HG02610 (cell line): ENCODE measurements at regions not wholly inside any gene's neighbourhood (a gene's known extent, or its start where the extent isn't known, plus 50 kb on each side); places are given as distances from the start of the nearest gene placed in this dataset.

Experiments used
- ATAC-seq: cut with Tn5 transposase; IDR thresholded peaks from one replicate; pipeline ENCODE4 v1.9.1; 2021; ENCODE audit warnings: mild to moderate bottlenecking, moderate library complexity; ENCODE audit not compliant: unreplicated experiment

DNA sequence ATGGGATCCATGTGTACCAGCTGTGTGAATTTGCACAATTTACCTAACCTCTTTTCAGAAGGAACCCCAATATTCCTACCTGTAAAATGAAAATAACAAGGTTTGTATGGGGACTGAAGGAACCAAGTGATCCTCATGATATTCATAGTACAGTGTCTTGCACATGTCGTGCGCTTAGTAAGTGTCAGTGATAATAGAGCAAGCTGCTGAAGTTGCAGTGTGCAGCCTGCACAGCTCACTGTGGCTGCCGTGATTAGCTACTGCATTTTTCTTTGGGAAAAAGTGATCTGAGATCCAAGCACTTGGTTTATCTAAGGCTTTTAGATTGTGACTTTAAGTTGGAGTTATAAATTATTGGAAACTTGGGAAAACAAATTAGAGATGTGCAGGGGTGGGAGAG, 135.9 kb upstream of the FRY start:
- ATAC-seq: no peak

DNA sequence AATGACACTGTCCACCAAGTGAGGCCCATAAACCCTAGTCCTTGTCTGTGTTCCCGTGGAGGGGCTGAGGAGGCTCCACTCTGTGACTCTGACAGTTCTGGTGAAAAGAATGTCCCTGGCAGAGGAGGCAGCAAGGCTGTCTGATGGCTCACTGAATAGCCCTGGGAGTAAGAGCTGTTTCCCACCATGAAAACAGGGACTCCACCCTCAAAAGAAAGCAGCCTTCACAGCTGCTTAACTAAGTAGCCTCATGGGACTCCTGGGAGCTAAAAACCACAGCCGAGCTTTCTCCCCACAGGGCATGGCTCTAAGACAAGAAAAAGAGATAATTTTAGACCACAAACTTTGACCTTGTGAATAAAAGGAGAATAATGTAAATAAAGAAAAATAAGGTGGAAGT, 135.1 kb upstream of the FRY start:
- ATAC-seq: peak; percentile 72

DNA sequence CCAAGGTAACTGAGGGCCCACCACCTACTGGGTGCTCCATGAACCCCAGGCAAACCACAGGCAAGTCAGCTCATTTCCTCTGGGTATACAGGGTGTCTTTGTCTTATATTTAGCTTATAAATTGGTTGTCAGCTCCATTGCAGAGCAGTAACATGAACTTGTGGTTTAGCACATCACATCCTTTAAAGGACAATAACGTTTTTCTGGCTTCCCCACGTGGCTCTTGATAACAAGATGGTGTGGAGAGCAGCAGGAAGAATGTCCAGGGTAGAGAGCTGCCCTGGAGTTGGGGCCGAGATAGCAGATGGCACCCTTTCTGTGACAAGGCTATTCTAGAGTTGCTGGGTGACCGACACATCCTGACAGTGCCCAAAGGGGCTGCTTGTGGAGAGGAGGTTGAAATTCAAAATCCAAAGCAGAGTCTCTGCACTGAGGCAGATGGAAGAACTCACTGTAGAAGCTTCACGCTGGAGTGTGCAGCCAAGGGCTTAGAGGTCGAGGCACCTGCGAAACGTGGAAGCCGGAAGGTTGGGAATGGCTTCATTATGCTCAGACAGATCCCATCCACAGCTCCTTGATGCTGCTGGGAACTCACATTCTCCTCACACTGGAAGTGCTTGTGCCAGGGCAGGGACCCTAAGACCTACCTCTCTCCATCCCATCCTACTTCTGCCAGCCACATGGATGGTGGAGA, 133.0 kb upstream of the FRY start:
- ATAC-seq: no peak

DNA sequence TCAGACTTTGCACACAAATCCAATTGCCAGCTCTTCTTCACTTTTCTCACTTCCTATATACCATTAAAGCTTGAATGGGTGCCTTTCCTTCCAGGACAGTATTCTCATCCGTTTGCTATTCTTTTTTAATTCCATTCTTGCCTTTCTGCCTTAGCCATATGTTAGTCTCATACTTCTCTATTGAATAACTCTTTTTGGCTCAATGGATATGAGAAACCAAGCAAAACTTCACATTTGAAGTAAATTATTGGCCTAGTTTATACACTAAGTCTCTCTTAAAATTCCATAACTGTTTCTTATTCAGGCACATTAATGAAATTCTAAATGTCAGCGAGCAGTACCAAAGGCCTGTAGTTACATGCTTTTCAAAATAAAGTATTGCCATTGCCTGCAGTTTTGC, 129.6 kb upstream of the FRY start:
- ATAC-seq: no peak

DNA sequence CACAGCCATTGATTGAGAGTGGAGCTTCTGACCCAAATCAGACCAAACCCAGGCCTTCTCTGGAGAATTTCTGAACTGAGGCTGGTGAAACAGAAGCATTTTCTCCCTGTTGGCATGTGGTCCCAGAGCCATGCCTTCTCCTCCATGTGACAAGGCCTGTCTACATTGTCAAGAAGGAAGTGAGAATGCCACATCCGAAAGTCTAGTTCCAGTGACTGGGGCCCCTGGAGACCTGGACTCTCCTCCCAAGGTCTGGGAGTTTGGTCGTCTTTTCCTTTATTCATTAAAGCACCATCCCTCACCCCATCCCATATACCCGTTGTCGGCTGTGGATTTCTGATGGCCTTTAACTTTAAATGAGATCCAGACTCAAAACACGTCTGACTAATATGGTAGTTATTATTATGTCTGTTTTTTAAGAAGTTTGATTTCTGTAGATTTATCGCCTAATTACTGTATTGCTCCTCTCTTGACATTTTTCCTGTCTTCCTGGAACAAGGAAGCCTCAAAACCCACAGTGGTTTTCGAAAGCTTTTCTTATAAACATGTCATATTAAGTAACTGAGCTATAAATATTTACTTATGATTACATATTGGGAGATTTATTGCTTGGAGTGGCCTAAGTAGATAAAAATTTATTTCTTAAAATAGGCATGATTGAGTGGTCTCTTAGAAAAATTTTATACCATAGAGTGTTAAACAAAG, 128.3 kb upstream of the FRY start:
- no peak for ATAC-seq

DNA sequence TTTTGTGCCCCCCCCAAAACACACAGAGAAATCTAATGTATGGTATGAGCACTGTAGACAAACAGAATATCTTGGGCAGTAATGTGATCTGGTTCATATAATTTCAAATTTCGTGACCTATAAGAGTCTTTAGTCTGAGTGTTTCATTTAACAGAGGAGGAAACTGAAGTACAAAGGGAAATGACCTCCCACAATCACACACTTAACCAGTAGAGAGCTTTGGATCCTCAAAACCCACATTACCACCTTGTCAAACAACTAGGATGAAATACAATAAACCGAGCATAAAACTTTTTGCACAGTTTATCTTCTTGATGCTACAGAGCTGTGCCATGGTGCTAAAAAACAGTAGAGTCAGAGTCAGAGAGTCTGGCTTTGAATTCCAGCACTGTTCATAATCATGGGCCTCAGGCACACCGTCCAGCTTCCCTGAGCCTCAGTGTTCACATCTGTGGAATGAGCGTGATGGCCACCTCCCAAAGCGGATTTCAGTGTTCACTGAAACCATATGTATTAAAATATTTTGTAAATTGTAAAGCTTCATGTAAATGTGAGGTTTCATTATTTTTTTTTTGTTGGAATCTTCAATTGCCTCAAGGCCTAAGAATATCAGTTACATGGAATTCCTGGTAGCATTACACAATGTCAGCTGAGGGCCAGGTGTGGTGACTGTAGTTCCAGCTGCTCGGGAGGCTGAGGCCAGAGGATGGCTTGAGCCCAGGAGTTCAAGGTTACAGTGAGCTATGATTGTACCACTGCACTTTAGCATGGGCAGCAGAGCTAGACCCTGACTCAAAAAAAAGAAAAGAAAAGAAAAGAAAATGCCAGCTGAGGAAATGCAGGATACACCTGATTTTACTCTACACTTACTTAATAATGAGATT, 126.4 kb upstream of the FRY start:
- ATAC-seq: no peak

DNA sequence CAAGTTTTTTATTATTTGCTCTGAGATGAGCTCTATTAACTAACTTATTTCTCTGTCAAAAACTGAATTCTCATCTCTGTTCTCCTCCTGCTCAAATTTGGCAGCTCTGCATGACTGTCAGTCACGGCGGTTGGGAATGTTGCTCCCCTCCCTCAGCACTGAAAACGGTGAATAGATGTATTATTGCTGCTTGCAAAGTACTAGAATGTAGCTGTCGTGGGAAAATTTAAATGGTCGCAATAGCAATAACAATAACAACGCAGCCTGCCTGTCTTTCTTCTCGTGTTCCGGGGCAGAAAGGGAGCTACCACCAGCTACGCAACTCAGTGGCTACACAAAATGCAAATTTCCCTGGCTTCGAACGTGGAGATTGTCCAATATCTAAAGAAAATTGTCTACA, 125.6 kb upstream of the FRY start:
- ATAC-seq: no peak

DNA sequence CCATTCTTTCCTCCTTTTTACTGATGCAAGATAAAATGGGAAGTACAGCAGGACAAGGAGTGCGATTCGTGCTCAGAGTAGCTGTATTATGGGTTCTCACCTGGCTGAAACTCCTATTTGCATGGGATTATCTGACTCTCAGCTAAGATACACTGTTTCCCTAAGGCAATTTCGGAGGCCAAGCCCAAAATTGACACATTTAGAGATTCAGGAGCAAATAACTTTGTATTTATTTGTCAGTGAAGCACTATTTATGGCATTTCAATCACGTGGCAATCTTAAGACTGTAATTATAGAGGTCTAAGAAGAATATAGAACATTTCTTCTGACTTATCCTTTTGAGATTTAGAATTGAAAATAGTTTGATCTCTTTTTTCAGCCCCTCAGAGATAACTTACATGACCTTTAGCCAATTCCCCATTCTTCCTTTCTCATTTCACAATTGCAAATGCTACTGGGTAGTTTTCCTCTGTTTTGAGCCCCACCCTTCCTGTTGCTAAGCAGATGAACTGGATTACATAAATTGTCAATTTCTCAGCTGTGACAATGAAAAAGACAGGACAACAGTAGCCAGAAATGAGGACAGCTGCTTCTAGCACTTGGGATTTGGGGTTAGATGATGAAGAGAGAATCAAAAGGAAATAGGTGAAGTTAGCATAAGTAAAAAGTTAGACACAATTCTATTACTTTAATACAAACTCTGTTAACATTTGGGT, 122.7 kb upstream of the FRY start:
- no peak for ATAC-seq

DNA sequence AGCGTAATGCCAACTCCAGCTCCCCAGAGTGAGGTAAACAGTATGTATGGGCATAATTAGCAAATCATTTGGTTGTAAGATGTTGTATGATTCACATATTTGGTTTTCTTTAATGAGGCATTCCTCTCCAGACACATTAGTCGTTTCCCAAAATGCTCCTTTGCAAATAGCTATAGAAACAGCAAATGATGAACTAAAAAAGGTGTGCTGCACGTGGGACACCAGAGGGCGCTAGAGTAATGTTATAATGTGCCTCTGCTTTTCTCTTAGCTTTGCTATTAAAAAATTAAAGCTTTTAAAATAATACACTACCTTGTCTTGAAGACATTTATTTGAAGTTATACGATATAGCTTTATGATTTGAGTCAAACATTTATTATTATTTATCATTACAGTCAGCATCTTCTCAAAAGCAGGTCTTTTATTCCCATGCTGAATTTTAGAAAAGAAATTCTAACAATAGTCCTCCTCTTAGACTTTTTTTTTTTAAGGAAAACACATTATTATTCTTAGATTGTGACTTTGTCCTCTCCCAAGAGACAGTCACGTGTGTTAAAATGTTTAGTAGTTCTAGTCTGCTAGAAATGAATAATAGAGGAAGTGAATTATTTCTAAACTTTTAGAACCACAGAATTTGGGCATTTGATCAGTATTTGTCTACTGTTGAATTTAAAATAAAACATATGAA, 121.6 kb upstream of the FRY start:
- no peak for ATAC-seq

DNA sequence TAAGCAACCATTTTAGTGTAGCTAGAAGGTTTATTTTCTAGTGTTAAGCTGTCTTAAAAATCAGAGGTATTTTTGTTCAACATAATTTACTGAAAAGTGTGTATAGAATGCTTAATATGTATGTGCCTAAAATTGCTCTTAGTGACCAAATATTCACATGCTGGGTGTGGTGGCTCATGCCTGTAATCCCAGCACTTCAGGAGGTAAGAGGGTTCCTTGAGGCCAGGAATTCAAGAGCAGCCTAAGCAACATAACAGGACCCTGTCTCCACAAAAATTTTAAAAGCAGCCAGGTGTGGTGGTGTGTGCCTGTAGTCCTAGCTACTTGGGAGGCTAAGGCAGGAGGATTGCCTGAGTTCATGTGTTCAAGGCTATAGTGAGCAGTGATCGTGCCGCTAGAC, 120.9 kb upstream of the FRY start:
- ATAC-seq: no peak

DNA sequence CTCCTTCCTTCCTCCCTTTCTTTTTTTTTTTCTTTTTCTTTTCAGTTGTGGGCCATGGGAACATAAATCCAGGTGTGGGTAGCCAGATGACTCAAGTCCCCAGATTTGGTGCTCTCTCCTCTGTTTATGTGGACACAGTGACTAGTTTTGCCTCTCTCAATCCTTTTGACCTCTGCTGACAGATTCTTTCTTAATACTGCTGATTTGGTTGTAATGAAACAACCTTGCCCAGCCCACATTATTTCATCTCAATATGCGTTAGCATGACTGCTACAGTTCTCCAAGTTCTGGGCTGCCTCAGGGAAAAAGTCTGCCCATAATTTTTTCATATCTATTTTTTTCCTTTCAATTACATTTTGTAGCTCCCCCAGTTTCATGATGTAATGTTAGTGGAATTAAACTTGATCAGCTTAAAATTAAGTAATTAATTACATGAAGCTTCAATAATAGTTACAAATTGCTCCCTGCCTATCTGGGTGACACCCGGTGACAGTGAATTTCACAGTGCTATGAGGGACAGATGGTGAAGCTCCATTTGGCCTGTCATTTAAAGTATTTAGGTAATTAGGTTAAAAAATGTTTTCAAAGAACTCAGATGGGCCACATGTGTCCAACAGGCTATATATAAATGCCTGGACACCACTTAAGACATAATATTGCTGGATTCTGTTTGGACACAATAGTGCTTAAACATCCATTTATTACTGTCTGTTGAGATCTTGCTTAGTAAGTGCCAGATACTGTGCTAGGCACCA, 118.8 kb upstream of the FRY start:
- no peak for ATAC-seq

DNA sequence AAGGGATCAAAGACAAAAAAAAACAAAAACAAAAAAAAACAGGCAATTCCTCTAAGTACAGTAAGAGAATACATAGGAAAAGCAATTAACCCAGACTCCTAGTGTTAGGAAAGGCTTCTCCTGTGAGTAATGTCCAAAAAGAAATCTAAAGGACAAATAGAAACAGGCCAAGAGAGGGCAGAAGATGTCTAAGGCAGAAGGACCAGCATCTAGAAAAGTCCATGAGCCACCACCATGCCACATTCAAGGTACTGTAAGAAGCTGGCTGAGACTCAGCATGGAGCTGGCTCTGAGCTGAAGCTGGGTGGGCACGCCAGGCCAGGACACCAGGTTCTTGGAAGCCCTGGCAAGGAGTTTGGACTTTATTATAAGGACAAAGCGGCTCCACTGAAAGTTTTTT, 118.1 kb upstream of the FRY start:
- ATAC-seq: no peak

DNA sequence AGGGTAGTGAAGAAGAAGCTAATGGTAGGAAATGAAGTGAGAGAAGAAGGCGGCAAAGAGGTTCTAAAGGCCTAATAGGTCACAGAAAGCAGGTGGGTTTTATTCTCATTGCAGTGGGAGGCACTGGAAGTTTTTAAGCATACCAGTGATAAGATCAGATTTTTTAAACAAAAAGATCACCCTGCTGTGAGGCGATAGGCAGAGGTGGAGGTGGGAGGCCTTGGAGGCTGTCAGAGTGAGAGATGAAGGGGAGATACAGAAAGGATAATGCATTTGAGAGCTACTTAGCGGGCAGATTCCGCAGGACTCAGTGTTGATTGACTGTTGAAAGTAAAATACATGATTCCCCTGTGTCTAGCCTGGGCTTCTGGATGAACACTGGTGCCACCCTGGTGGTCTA, 116.7 kb upstream of the FRY start:
- no peak for ATAC-seq

DNA sequence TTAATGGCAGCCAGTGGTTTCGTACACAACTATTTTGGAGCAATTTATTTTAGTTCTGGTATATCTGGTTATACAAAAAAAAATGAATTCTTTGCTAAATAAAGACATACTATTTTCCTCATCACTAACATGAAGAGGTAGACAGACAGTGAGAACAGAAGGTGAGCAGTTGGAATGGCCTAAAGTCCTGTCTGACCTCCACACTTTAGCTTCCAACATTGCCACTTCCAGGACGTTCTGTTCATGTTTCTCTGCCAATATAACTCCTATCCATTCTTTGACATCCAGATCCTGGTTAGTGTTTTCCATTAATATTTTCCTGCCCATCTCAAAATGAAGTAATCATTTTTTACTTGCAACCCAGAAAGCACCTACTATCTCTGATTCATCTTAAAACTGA, 112.9 kb upstream of the FRY start:
- no peak for ATAC-seq

DNA sequence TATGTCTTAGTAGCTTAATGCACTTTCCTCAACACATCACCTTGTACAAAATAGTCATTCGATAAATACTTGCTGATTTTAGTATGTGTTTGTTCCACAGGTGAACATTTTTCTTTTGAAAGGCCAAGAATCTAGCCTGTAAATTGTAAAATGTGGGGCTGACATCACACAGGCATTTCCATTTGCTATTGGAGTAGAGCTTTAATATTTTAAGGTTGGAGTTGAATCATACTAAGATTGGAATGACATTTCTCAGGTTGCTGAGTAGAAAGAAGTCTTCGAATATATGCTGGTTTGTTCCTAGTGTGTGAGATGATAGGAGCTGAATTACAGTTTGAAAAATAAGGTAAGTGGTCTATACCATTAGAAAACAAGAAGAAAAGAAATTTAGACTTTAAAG, 112.3 kb upstream of the FRY start:
- ATAC-seq: no peak

DNA sequence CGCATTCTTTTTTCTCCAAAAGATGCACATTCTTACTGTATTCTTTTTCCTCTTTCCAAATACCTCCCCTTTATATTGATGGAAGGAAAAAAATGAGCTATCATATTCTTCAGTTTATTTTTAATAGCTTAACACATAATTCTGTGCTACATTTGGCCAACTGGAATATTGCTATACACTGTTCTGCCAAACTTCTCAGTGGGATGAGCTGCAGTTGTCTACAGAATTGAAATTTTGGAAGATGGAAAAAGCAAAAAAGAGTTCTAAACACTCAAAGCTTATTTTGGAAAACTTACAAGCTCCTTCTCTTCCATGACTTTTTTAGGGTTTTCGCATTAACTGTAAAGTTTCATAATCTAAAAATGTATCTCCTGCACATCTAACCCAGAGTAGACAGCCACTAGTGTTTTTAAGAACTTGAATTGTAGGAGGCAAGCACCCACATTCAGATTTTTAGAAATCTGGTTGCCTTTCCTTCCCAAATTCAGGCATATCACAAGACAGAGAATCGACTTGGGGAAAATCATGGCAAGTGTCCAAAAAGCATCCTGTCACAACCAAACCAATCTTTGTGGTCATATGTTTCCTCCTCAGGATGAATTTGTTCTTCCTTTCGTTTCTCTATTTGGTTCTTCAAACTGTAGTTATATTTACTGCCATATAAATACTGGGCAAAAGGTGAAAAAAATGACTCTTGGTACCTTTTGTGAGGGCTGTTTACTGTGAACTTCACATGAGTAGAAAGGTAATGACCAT, 111.4 kb upstream of the FRY start:
- no peak for ATAC-seq

DNA sequence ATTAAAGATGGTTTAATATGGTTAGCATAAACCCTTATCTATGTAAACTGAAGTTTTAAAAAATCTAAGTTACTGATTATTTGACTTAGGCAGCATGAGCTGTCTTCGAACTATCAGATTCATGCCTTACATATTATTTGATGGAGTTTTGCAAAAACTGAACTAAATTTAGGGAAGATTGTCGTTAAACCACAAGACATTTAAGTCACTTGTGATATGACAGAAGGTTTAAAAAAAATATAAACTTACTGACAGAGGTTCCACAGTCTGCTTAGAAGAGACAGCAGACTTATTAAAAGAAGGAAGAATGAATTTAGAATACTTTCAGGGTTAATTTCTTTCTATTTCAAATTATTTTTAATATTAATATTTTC, 110.9 kb upstream of the FRY start:
- ATAC-seq: no peak

DNA sequence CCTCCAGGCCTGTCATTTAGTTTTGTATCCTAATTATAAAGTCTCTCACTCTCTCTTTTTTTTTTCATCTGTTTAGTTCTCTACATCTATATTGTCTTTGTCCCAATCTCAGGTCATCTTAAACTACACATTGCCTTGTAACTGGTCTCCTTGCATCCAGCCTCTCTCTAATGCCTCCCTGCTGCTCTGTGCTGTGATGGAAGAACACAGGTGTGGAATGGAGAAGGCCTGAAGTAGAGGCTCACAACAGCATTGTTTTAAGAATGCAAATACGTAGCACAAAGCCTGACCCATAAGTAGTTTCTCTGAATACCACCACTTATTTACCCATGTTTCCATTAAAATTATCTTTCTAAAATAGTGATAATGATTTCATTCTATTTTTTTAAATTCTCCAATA, 108.8 kb upstream of the FRY start:
- ATAC-seq: no peak

DNA sequence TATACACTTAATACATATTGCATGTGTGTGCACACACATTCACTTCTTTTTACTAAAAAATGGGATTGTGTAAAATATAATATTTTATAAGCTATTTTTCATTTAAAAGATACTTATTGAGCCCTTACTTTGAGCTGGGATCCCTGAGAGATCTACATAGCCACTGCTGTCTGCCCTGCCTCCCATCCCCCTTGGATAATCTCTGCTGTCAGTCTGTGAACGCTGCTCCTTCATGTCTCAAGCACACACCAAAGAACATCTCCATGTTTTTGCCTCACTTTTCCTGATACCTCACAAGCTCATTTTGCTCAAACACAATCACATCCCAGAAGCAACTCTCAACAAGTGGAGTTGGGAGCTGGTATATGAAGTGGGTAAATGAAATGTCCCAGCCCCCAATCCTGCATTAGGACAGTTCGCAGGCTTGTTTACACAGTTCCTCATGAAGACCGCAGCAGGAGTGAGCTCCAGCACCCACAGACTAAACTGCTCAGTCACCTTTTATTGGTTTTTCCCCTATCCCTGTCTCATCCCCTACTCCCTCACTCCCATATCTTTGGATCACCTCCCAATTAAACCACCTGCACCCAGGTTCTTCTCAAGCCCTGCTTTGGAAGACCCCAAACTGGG, 108.3 kb upstream of the FRY start:
- ATAC-seq: no peak
